ENCODE measurements at regions not wholly inside any gene's neighbourhood (a gene's known extent, or its start where the extent isn't known, plus 50 kb on each side); places are given as distances from the start of the nearest gene placed in this dataset.

GRCh38 chr5:52627740-52628139 lies 160.0 kb upstream of the ITGA1 start:
- TF ChIP-seq CTCF (IDR thresholded peaks at IDR 0.05), result no peak
- TF ChIP-seq POLR2A (IDR thresholded peaks at IDR 0.05), result no peak
- no peak for TF ChIP-seq POLR2AphosphoS5 (IDR thresholded peaks at IDR 0.05)
